Gastroesophageal sphincter (tissue), 3 donors: ENCODE measurements at regions not wholly inside any gene's neighbourhood (a gene's known extent, or its start where the extent isn't known, plus 50 kb on each side); places are given as distances from the start of the nearest gene placed in this dataset.

Source experiments
- POLR2A ChIP-seq, 2 donors: fragments of 450-650 bp; IDR thresholded peaks; one replicate each; pipeline ENCODE4 v1.6.1; 2017; ENCODE audit warnings: antibody characterized with exemption in 2 of 2, mild to moderate bottlenecking in 2 of 2, moderate library complexity in 1 of 2
- POLR2AphosphoS5 ChIP-seq: sonication (generic); formaldehyde crosslinking; IDR thresholded peaks from one replicate; pipeline ENCODE4 v1.6.1; 2017; ENCODE audit warnings: antibody characterized with exemption
- TF ChIP-seq, protein P1 (sequence below), 4 experiments: fragments of 200-600 bp in 2 of 4; fragments of 450-650 bp in 2 of 4; sonication (generic) in 1 of 4; IDR thresholded peaks; one replicate each; pipeline ENCODE4 v1.5.1; 2017 to 2019; ENCODE audit warnings: antibody characterized with exemption in 4 of 4, mild to moderate bottlenecking in 2 of 4, moderate library complexity in 2 of 4

DNA sequence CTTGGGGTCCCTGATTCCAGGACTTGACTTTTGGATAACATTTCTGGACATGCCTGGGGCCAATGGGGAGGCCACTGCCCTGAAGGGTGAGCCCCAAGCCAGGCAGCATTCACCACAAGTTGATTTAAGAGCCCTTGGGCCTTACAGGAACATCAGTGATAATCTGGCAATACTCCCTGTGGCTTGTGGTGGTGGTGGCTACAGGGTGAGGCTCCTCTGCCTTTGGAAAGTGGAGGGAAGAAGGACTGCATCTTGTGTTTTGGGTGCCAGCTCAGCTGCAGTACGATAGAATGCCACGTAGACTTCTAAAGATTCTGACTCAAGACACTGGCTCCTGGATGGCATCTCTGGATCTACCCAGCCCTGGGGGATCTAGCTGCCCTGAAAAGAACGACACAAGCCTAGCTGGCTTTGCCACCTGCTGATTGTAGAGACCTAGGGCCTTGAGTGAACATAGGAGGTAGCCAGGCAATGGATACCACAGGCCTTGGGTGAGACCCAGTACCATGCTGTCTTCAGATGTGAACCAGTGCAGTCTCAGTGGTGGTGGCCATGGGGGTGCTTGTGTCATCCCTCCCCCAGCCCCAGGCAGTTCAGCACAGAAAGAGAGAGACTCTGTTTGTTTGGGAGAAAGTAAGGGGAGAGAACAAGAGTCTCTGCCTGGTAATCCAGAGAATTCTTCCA lies 79.0 kb upstream of the DAP start:
- TF ChIP-seq, protein P1, sequence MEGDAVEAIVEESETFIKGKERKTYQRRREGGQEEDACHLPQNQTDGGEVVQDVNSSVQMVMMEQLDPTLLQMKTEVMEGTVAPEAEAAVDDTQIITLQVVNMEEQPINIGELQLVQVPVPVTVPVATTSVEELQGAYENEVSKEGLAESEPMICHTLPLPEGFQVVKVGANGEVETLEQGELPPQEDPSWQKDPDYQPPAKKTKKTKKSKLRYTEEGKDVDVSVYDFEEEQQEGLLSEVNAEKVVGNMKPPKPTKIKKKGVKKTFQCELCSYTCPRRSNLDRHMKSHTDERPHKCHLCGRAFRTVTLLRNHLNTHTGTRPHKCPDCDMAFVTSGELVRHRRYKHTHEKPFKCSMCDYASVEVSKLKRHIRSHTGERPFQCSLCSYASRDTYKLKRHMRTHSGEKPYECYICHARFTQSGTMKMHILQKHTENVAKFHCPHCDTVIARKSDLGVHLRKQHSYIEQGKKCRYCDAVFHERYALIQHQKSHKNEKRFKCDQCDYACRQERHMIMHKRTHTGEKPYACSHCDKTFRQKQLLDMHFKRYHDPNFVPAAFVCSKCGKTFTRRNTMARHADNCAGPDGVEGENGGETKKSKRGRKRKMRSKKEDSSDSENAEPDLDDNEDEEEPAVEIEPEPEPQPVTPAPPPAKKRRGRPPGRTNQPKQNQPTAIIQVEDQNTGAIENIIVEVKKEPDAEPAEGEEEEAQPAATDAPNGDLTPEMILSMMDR (IDR thresholded peaks at IDR 0.05), result no peak
- no peak for TF ChIP-seq POLR2A (IDR thresholded peaks at IDR 0.05)
- TF ChIP-seq POLR2AphosphoS5, result no peak
